ENCODE measurements at regions not wholly inside any gene's neighbourhood (a gene's known extent, or its start where the extent isn't known, plus 50 kb on each side); places are given as distances from the start of the nearest gene placed in this dataset.
"Not testable (repeated sequence)": the region's sequence is repeated elsewhere in the genome, so short reads cannot be mapped to it uniquely, and the experiment has no call there.

DNA sequence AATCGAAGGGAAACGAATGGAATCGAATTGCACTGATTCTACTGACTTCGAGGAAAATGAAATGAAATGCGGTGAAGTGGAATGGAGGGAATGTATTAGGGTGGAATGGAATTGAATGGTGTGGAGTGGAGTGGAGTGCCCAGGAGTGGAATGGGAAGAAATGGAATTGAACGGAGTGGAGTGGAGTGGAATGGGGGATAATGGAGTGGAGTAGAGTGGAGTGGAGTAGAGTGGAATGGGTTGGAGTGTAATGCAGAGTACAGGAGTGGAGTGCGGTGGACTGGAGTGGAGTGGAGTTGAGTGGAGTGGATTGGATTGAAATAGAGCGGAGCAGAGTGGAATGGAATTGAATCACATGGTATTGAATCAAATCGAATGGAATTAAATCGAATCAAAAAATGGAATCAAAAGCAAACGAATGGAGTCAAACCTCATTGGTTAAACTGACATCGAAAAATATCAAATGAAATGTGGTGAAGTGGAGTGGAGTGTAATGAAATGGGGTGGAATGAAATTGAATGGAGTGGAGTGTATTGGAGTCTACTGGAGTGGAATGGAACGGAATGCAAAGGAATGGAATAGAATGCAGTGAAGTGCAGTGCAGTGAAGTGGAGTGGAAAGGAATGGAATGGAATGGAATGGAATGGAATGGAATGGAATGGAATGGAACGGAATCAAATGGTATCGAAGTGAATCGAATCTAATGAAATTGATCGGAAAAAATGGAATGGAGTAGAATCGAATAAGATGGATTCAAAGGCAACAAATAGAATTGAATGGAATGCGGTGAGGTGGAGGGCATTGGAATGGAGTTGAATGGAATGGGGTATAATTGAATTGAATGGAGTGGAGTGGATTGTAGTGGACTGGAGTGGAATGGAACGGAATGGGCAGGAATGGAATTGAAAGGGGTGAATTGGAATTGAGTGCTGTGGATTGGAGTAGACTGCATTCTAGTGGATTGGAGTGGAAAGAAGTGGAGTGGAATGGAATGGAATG lies 1049.3 kb downstream of the CDY1 start:
- TF ChIP-seq, protein P1, sequence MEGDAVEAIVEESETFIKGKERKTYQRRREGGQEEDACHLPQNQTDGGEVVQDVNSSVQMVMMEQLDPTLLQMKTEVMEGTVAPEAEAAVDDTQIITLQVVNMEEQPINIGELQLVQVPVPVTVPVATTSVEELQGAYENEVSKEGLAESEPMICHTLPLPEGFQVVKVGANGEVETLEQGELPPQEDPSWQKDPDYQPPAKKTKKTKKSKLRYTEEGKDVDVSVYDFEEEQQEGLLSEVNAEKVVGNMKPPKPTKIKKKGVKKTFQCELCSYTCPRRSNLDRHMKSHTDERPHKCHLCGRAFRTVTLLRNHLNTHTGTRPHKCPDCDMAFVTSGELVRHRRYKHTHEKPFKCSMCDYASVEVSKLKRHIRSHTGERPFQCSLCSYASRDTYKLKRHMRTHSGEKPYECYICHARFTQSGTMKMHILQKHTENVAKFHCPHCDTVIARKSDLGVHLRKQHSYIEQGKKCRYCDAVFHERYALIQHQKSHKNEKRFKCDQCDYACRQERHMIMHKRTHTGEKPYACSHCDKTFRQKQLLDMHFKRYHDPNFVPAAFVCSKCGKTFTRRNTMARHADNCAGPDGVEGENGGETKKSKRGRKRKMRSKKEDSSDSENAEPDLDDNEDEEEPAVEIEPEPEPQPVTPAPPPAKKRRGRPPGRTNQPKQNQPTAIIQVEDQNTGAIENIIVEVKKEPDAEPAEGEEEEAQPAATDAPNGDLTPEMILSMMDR (IDR thresholded peaks at IDR 0.05): not testable (repeated sequence)
- TF ChIP-seq EZH2 (IDR thresholded peaks at IDR 0.05; ENCODE audit: borderline replicate concordance, insufficient read depth, low read depth, low read length, poor library complexity, severe bottlenecking): not testable (repeated sequence)

Data from B cell (primary cell).